ENCODE measurements at regions not wholly inside any gene's neighbourhood (a gene's known extent, or its start where the extent isn't known, plus 50 kb on each side); places are given as distances from the start of the nearest gene placed in this dataset.
"Not testable (repeated sequence)": the region's sequence is repeated elsewhere in the genome, so short reads cannot be mapped to it uniquely, and the experiment has no call there.

- Histone ChIP-seq H3K4me1 (ENCODE audit: control insufficient read depth in 5 of 5, insufficient read depth in 5 of 5, low read length in 5 of 5) (peaks cover 0 to 3% (median 0%) of the 10 kb centered on the region in 5 donors), H3K4me3 (no peak overlapping the region), H3K9ac (ENCODE audit: insufficient read depth in 1 of 2, low read length in 2 of 2) (no peak overlapping the region), H3K9me3 (ENCODE audit: control insufficient read depth in 4 of 4, insufficient read depth in 3 of 4, low read length in 3 of 4) (peaks cover 0 to 1% (median 0%) of the 10 kb centered on the region in 4 donors), H3K36me3 (ENCODE audit: control insufficient read depth in 4 of 4, insufficient read depth in 4 of 4, low read length in 4 of 4) (no peaks in the 10 kb centered on the region), H3K27ac (ENCODE audit: low read depth in 1 of 2, low read length in 1 of 2) (no peak overlapping the region), H3K27me3 (ENCODE audit: control insufficient read depth in 3 of 3, insufficient read depth in 3 of 3, low read length in 2 of 3) (peaks cover 0 to 5% (median 3%) of the 10 kb centered on the region in 3 donors)
- no peak for ATAC-seq (ENCODE audit: insufficient read depth, low FRiP score)
- TF ChIP-seq CTCF (IDR thresholded peaks at IDR 0.05; ENCODE audit: control extremely low read depth, extremely low read depth), result no peak
- DNase-seq, result peak in 2 of 3 donors; percentile 3 to 10
- WGBS, 2 donors, result 37 to 40% methylated on average over 15 to 16 of the region's 16 CpGs
Measured at GRCh38 chr1:148379697-148380096, 103.4 kb downstream of the PPIAL4G start.

GRCh38 chr1:148379170-148379500 is 104.0 kb downstream of the PPIAL4G start:
- no peak for TF ChIP-seq CTCF (IDR thresholded peaks at IDR 0.05; ENCODE audit: control extremely low read depth, extremely low read depth)
- no peak overlapping the region for H3K4me3 ChIP-seq
- peaks cover 0 to 5% (median 3%) of the 10 kb centered on the region in 3 donors for H3K27me3 ChIP-seq (ENCODE audit: control insufficient read depth in 3 of 3, insufficient read depth in 3 of 3, low read length in 2 of 3)
- no peaks in the 10 kb centered on the region for H3K36me3 ChIP-seq (ENCODE audit: control insufficient read depth in 4 of 4, insufficient read depth in 4 of 4, low read length in 4 of 4)
- H3K27ac ChIP-seq (ENCODE audit: low read depth in 1 of 2, low read length in 1 of 2), result no peak overlapping the region
- ATAC-seq (ENCODE audit: insufficient read depth, low FRiP score), result no peak
- H3K9me3 ChIP-seq (ENCODE audit: control insufficient read depth in 4 of 4, insufficient read depth in 3 of 4, low read length in 3 of 4), result no peaks in the 10 kb centered on the region
- H3K9ac ChIP-seq (ENCODE audit: insufficient read depth in 1 of 2, low read length in 2 of 2), result no peak overlapping the region
- 26 to 44% methylated on average over 22 of the region's 22 CpGs for WGBS, 2 donors
- H3K4me1 ChIP-seq (ENCODE audit: control insufficient read depth in 5 of 5, insufficient read depth in 5 of 5, low read length in 5 of 5), result peaks cover 0 to 3% (median 0%) of the 10 kb centered on the region in 5 donors
- no peak for DNase-seq

GRCh38 chr1:148377992-148378391 is 105.1 kb downstream of the PPIAL4G start:
- H3K9ac ChIP-seq (ENCODE audit: insufficient read depth in 1 of 2, low read length in 2 of 2); H3K27me3 ChIP-seq (ENCODE audit: control insufficient read depth in 3 of 3, insufficient read depth in 3 of 3, low read length in 2 of 3); H3K4me1 ChIP-seq (ENCODE audit: control insufficient read depth in 5 of 5, insufficient read depth in 5 of 5, low read length in 5 of 5); H3K9me3 ChIP-seq (ENCODE audit: control insufficient read depth in 4 of 4, insufficient read depth in 3 of 4, low read length in 3 of 4); H3K36me3 ChIP-seq (ENCODE audit: control insufficient read depth in 4 of 4, insufficient read depth in 4 of 4, low read length in 4 of 4); H3K4me3 ChIP-seq; DNase-seq; ATAC-seq (ENCODE audit: insufficient read depth, low FRiP score); H3K27ac ChIP-seq (ENCODE audit: low read depth in 1 of 2, low read length in 1 of 2): not testable (repeated sequence)
- WGBS, 2 donors, result 88 to 89% methylated on average over 3 of the region's 4 CpGs

- not testable (repeated sequence) for H3K4me1 ChIP-seq (ENCODE audit: control insufficient read depth in 5 of 5, insufficient read depth in 5 of 5, low read length in 5 of 5); H3K36me3 ChIP-seq (ENCODE audit: control insufficient read depth in 4 of 4, insufficient read depth in 4 of 4, low read length in 4 of 4); H3K27me3 ChIP-seq (ENCODE audit: control insufficient read depth in 3 of 3, insufficient read depth in 3 of 3, low read length in 2 of 3); ATAC-seq (ENCODE audit: insufficient read depth, low FRiP score); H3K9ac ChIP-seq (ENCODE audit: insufficient read depth in 1 of 2, low read length in 2 of 2); H3K4me3 ChIP-seq; DNase-seq; H3K9me3 ChIP-seq (ENCODE audit: control insufficient read depth in 4 of 4, insufficient read depth in 3 of 4, low read length in 3 of 4); H3K27ac ChIP-seq (ENCODE audit: low read depth in 1 of 2, low read length in 1 of 2)
- 79 to 92% methylated on average over 2 of the region's 2 CpGs for WGBS, 2 donors
Measured at GRCh38 chr1:148377045-148377444, 106.1 kb downstream of the PPIAL4G start.

GRCh38 chr1:148374101-148374500 is 109.0 kb downstream of the PPIAL4G start:
- Histone ChIP-seq H3K36me3 (ENCODE audit: control insufficient read depth in 4 of 4, insufficient read depth in 4 of 4, low read length in 4 of 4) (no peaks in the 10 kb centered on the region), H3K4me1 (ENCODE audit: control insufficient read depth in 5 of 5, insufficient read depth in 5 of 5, low read length in 5 of 5) (peaks cover 0 to under 1% (median 0%) of the 10 kb centered on the region in 5 donors), H3K9ac (ENCODE audit: insufficient read depth in 1 of 2, low read length in 2 of 2) (no peak overlapping the region), H3K27me3 (ENCODE audit: control insufficient read depth in 3 of 3, insufficient read depth in 3 of 3, low read length in 2 of 3) (no peaks in the 10 kb centered on the region), H3K9me3 (ENCODE audit: control insufficient read depth in 4 of 4, insufficient read depth in 3 of 4, low read length in 3 of 4) (no peaks in the 10 kb centered on the region), H3K4me3 (no peak overlapping the region), H3K27ac (ENCODE audit: low read depth in 1 of 2, low read length in 1 of 2) (no peak overlapping the region)
- TF ChIP-seq CTCF (IDR thresholded peaks at IDR 0.05; ENCODE audit: control extremely low read depth, extremely low read depth), result no peak
- WGBS, 2 donors, result 89 to 91% methylated on average over 3 of the region's 3 CpGs
- DNase-seq, result no peak
- ATAC-seq (ENCODE audit: insufficient read depth, low FRiP score), result no peak

Data from lung (tissue), 11 donors.